Uterus (tissue), 2 donors: ENCODE measurements at regions not wholly inside any gene's neighbourhood (a gene's known extent, or its start where the extent isn't known, plus 50 kb on each side); places are given as distances from the start of the nearest gene placed in this dataset.

Experiments
- CTCF ChIP-seq, 4 experiments: fragments of 200-600 bp in 2 of 4; fragments of 450-650 bp in 2 of 4; sonication (generic) in 2 of 4; IDR thresholded peaks; one replicate each; pipeline ENCODE4 v1.5.1; 2016 to 2019; ENCODE audit warnings: antibody characterized with exemption in 4 of 4, mild to moderate bottlenecking in 2 of 4, moderate library complexity in 1 of 4
- POLR2A ChIP-seq, 2 donors: fragments of 450-650 bp; IDR thresholded peaks; one replicate each; pipeline ENCODE4 v1.6.1; 2016; ENCODE audit warnings: antibody characterized with exemption in 2 of 2, mild to moderate bottlenecking in 1 of 2, moderate library complexity in 1 of 2

GRCh38 chr12:58099476-58099875 is 158.1 kb downstream of the ATP23 start:
- TF ChIP-seq CTCF (IDR thresholded peaks at IDR 0.05): no peak
- TF ChIP-seq POLR2A (IDR thresholded peaks at IDR 0.05): no peak
